ENCODE measurements at regions not wholly inside any gene's neighbourhood (a gene's known extent, or its start where the extent isn't known, plus 50 kb on each side); places are given as distances from the start of the nearest gene placed in this dataset.
A peak's percentile ranks its signal among the peaks of the same experiment; 100 is the strongest.

DNA sequence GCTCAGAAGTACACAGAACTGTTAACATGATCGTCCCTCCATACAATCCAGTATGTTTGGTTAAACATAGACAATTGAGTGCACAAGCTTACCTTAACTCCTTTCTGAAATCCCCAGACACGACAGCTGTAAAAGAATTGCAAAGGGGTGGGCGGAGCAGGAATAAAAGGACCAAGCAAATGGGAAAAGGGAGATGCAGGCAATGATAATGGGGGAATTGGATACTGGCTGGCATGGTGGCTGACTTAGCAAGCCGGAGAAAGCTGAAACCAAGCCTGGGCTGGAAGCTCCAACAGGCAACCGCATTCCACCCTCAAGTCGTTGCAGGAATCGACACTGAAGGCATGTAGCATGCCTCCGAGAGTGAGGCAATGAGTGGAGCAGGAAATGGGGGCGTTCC lies 96.8 kb upstream of the TMEM132C start:
- peak; percentile 51 for DNase-seq (ENCODE audit: low spot score)

- no peak for DNase-seq (ENCODE audit: low spot score)
These were observed 88.4 kb upstream of the TMEM132C start for GRCh38 chr12:128178565-128178964.

DNA sequence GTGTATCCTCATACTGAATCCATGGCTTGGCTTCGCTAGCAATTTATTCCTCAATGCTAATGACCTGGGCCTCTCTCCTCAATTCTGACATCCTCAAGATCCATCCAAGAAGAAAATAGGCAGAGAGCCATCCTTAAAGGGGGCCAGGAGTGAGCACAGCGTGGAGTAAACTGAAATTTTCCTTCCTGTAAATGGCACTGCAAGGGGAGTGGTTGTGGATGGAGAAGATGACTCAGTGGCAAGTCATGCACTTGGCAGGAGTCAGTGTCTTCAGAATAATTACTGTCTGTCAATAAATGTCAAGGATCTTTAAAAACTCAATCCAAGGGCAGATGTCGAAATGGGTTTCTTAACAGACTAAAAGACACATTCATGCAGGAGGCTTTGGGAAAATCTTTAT lies 88.0 kb upstream of the TMEM132C start:
- no peak for DNase-seq (ENCODE audit: low spot score)

DNA sequence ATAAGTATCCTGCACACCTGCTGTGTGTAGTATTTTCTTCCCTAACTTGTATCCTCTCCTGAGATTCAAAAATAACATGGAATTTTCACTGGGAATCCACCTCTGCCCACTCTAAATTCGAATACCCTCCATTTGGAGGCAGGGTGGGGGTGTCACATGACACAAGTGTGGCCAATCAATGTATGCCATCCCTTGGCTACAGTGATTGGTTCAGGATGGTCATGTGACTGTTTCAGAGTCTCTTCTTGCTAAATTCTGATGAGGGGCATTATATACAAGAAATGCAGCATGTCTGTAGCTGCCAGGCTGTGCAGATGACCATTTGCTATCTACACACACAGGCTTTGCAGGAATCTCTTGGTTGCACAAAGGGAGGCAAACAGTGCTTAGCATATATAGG lies 86.8 kb upstream of the TMEM132C start:
- no peak for DNase-seq (ENCODE audit: low spot score)

GRCh38 chr12:128190052-128190451 lies 76.9 kb upstream of the TMEM132C start:
- DNase-seq (ENCODE audit: low spot score) = no peak

DNA sequence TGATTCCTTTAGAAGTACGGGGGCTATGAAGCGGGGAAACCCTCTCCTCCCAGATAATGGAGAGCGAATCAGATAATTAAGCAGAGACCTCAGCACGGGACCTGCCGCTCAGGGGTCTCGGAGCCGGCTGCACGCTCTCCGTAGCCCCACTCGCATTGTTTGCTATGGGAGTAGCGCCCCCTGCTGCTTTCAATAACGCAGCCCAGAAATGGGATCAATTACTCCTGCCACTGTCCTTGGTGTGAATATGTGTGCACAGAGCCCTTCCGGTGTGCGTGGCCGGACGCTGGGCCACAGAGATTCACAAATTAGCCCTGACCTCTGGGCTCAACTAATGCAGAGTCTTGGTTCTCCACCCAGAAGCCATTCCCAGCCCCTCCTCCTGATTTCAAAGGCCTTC lies 76.4 kb upstream of the TMEM132C start:
- peak; percentile 90 for DNase-seq (ENCODE audit: low spot score)

DNA sequence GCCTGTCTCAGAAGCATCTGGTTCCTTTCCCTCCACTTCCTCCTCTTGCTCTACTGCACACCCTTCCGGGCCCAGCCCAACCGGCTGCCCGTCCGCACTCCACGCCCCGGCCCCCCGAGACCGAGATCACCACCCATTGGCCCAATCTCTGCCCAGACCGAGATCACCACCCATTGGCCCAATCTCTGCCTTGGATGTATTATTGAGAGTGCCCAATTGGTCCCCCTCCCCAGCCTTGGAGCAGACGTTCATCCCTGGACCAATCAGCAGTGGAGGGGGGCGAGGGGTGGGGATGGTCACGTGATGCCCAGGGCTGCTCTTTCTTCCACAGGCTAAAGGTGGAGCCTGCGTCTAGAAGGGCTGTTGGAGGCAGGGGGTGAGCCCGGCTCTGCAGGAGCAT lies 75.6 kb upstream of the TMEM132C start:
- no peak for DNase-seq (ENCODE audit: low spot score)

DNA sequence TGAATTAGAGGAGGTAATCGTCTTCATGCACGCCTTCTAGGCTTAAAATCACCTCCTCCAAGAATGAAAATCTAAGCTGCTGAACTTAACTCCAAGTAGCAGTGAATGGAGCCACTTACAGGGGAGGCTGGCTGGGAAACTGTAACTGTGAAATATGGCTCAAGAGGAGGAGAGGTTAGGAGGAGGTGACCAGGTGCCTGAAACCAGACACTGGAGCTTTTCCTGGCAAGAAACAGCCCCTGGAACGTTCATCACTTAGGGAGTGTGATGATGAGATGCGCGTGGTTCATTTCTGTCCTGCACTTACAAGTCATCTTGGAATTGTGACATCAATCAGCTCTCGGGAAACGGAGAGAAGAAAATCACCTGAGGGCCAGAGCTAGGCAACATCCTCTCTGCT lies 62.3 kb upstream of the TMEM132C start:
- DNase-seq (ENCODE audit: low spot score) = peak; percentile 56

DNA sequence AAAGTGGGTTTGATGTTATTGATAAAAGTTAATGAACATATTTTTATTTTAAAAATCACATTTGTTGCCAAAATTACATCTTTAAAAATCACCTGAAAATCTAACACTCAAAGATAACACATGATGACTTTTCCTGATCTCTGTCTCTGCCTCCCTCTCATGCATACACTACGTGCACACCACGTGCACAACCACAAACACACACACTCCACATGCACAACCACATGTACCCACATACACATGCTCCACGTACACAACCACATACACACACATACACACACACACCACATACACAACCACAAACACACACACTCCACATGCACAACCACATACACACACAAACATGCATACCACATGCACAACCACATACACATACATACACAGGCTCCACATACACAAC lies 61.8 kb upstream of the TMEM132C start:
- DNase-seq (ENCODE audit: low spot score) = no peak

GRCh38 chr12:128205758-128206157 lies 61.2 kb upstream of the TMEM132C start:
- DNase-seq (ENCODE audit: low spot score) = no peak

Small RNA genes lying in the stretch of these regions (small RNA-seq; reads per million reads assigned to genes)
- gene AC006065.2 (0 reads per million in 2 experiments), gene AC073913.2 (0 reads per million in 2 experiments), gene HSPE1P20 (0 reads per million in 2 experiments), gene RF00019 (0 reads per million in 2 experiments), gene RNU1-104P (0.03 to 0.31 reads per million in 2 experiments)
